ENCODE measurements at regions not wholly inside any gene's neighbourhood (a gene's known extent, or its start where the extent isn't known, plus 50 kb on each side); places are given as distances from the start of the nearest gene placed in this dataset.
A peak's percentile ranks its signal among the peaks of the same experiment; 100 is the strongest.

DNA sequence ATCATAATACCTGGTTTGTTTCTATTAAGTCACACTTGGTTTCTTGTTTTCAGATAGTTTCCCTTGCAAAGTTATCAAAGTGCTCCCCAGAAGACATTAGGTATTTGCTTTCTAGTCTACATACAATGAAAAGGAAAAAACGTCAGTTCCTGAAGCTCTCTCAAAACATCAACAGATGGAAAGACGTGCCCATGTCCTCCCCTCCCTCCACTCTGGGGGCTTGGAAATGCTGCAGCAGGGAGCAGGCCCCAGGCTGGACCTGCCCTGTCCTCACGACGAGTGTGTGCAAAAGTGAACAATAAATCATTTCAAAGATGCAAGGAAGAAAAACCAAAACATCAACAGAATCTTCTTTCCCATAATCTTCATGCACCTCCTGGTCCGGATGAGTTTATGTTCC, 118.5 kb downstream of the USP22 start:
- CTCF ChIA-PET = no interaction called here
- H3K4me3 ChIP-seq = no peak overlapping the region
- H3K4me2 ChIP-seq = no peak overlapping the region
- DNase-seq (ENCODE audit: low read depth in 1 of 2, low spot score in 1 of 2) (no peak), FAIRE-seq (no peak), ATAC-seq (no peak)
- peaks cover 18% of the 10 kb centered on the region; the same call in 2 of the 3 replicates for H3K4me1 ChIP-seq
- TF ChIP-seq CHD2 (IDR thresholded peaks at IDR 0.05; ENCODE audit: low read length, partially characterized antibody) = no peak
- TF ChIP-seq EHF (CRISPR knock-in tag; IDR thresholded peaks at IDR 0.05) = no peak
- TF ChIP-seq HDAC2 (IDR thresholded peaks at IDR 0.05) = no peak
- no peak for TF ChIP-seq RNF2 (IDR thresholded peaks at IDR 0.05; ENCODE audit: borderline replicate concordance, low read depth)
- no peak for TF ChIP-seq HEYL (CRISPR knock-in tag; IDR thresholded peaks at IDR 0.05)
- H3K27ac ChIP-seq = no peak overlapping the region
- H3K9me3 ChIP-seq = no peaks in the 10 kb centered on the region
- POLR2A ChIA-PET = no interaction called here
- 68% methylated on average over 5 of the region's 5 CpGs for WGBS (ENCODE audit: missing lambda C conversion rate)

- peak; percentile 19 to 33; a peak in 1 of 4 replicates for TF ChIP-seq CEBPB (IDR thresholded peaks at IDR 0.05)
- no peak for TF ChIP-seq ZSCAN20 (CRISPR knock-in tag; IDR thresholded peaks at IDR 0.05)
- no peak for TF ChIP-seq USF2 (IDR thresholded peaks at IDR 0.05)
- TF ChIP-seq RCOR1 (IDR thresholded peaks at IDR 0.05; ENCODE audit: low read depth, low read length) = no peak
- no peak for TF ChIP-seq HEYL (CRISPR knock-in tag; IDR thresholded peaks at IDR 0.05)
- TF ChIP-seq SMC3 (IDR thresholded peaks at IDR 0.05) = no peak
- no peak for FAIRE-seq
- Histone ChIP-seq H3K27ac (no peak overlapping the region), H3K9me3 (no peaks in the 10 kb centered on the region), H3K4me2 (no peak overlapping the region), H3K4me1 (peaks cover 18% of the 10 kb centered on the region; the same call in 2 of the 3 replicates), H3K4me3 (no peak overlapping the region)
- CTCF ChIA-PET = no interaction called here
- 57% methylated on average over 3 of the region's 3 CpGs for WGBS (ENCODE audit: missing lambda C conversion rate)
- DNase-seq (ENCODE audit: low read depth in 1 of 2, low spot score in 1 of 2) = no peak
- POLR2A ChIA-PET = no interaction called here
- ATAC-seq = no peak
These were observed 117.7 kb downstream of the USP22 start for GRCh38 chr17:20925091-20925490.

GRCh38 chr17:20925954-20926353, 116.9 kb downstream of the USP22 start:
- Histone ChIP-seq H3K4me2 (no peak overlapping the region), H3K27ac (no peak overlapping the region), H3K9me3 (no peaks in the 10 kb centered on the region), H3K4me3 (no peak overlapping the region), H3K4me1 (peaks cover 11% of the 10 kb centered on the region; the same call in 2 of the 3 replicates)
- POLR2A ChIA-PET = no interaction called here
- CTCF ChIA-PET = no interaction called here
- ATAC-seq (no peak), FAIRE-seq (no peak), DNase-seq (ENCODE audit: low read depth in 1 of 2, low spot score in 1 of 2) (no peak)
- 61% methylated on average over 2 of the region's 2 CpGs for WGBS (ENCODE audit: missing lambda C conversion rate)
- no peak for TF ChIP-seq JUNB (IDR thresholded peaks at IDR 0.05)
- TF ChIP-seq EHF (CRISPR knock-in tag; IDR thresholded peaks at IDR 0.05) = no peak
- TF ChIP-seq KDM1A (IDR thresholded peaks at IDR 0.05; ENCODE audit: low read depth) = no peak
- no peak for TF ChIP-seq E2F6 (IDR thresholded peaks at IDR 0.05; ENCODE audit: borderline replicate concordance, low read depth)
- no peak for TF ChIP-seq EHMT2 (IDR thresholded peaks at IDR 0.05; ENCODE audit: low read depth)
- TF ChIP-seq CHD4 (IDR thresholded peaks at IDR 0.05; ENCODE audit: borderline replicate concordance) = no peak
- TF ChIP-seq FOSB (CRISPR knock-in tag; IDR thresholded peaks at IDR 0.05) = no peak
- TF ChIP-seq SREBF2 (IDR thresholded peaks at IDR 0.05) = no peak
- no peak for TF ChIP-seq RCOR1 (IDR thresholded peaks at IDR 0.05; ENCODE audit: low read depth, low read length)
- TF ChIP-seq HOXB5 (CRISPR knock-in tag; IDR thresholded peaks at IDR 0.05) = no peak

DNA sequence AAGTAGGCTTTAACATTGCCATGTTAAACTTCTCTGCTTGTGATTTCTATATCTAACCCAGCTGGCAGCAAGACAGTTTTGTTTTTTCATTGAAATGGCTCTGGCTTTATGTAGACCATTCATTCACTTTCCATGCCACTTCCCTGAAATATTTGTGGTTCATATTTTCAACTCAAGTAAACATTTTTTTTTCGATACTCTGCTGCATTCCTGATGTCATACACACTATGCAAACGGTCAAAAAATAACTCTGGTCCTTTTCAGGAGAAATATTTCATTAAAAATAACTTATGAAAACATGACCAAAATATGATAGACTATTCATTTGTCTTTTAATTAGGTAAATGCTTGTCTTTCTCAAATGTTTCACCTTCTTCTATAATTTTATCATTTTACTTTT, 116.3 kb downstream of the USP22 start:
- Histone ChIP-seq H3K27ac (no peak overlapping the region), H3K4me3 (no peak overlapping the region), H3K4me2 (no peak overlapping the region), H3K9me3 (no peaks in the 10 kb centered on the region), H3K4me1 (peaks cover 7% of the 10 kb centered on the region; the same call in 2 of the 3 replicates)
- ATAC-seq = no peak
- no peak for DNase-seq (ENCODE audit: low read depth in 1 of 2, low spot score in 1 of 2)
- POLR2A ChIA-PET = no interaction called here
- TF ChIP-seq, protein P1, sequence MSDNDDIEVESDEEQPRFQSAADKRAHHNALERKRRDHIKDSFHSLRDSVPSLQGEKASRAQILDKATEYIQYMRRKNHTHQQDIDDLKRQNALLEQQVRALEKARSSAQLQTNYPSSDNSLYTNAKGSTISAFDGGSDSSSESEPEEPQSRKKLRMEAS (IDR thresholded peaks at IDR 0.05) = no peak
- no peak for TF ChIP-seq HOXB13 (CRISPR knock-in tag; IDR thresholded peaks at IDR 0.05; ENCODE audit: low read depth)
- TF ChIP-seq FOXS1 (CRISPR knock-in tag; IDR thresholded peaks at IDR 0.05) = no peak
- TF ChIP-seq MYC (IDR thresholded peaks at IDR 0.05; ENCODE audit: borderline replicate concordance, low read length) = no peak
- TF ChIP-seq RARB (CRISPR knock-in tag; IDR thresholded peaks at IDR 0.05) = no peak
- TF ChIP-seq ZSCAN20 (CRISPR knock-in tag; IDR thresholded peaks at IDR 0.05) = no peak
- no peak for TF ChIP-seq PHF8 (IDR thresholded peaks at IDR 0.05; ENCODE audit: borderline replicate concordance, low read depth)
- TF ChIP-seq RCOR1 (IDR thresholded peaks at IDR 0.05; ENCODE audit: low read depth, low read length) = no peak
- no peak for TF ChIP-seq EP300 (IDR thresholded peaks at IDR 0.05)
- no peak for TF ChIP-seq RFX5 (IDR thresholded peaks at IDR 0.05)
- TF ChIP-seq REST (IDR thresholded peaks at IDR 0.05) = no peak
- 8% methylated on average over 2 of the region's 2 CpGs for WGBS (ENCODE audit: missing lambda C conversion rate)
- FAIRE-seq = no peak
- CTCF ChIA-PET = interaction anchor here (1.2 kb wide), 1 partner anchor 18 kb away, joined by 4 read pairs; no protein-coding TSS in a partner anchor

Measured in A549 (cell line).